IPS-11a (cell line): ENCODE measurements at regions not wholly inside any gene's neighbourhood (a gene's known extent, or its start where the extent isn't known, plus 50 kb on each side); places are given as distances from the start of the nearest gene placed in this dataset.
"Not testable (repeated sequence)": the region's sequence is repeated elsewhere in the genome, so short reads cannot be mapped to it uniquely, and the experiment has no call there.

Experiments used
- H3K4me3 ChIP-seq: one replicate; pipeline ENCODE4 v1.5.1; 2013; ENCODE audit warnings: low read depth, low read length, control low read depth

DNA sequence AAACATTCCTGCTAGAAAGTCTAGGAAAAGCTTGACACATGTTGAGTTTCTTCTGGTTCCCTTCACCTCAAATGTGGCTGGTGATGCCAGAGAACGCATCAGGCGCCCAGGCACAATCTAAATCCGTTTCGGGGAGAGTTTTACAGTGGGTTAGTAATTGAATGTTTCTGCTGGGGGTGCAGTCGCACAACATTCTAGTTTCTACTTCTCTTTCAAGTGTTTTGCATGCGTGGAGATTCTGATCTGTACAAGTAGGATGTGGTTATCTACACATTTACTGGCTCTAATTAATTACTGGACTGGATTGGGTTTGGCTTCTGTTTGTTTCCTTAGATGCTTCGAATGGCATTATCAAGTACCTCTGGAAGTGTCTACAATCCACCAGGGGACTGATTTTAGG is 173.8 kb downstream of the TMEM26 start:
- H3K4me3 ChIP-seq = no peak overlapping the region

DNA sequence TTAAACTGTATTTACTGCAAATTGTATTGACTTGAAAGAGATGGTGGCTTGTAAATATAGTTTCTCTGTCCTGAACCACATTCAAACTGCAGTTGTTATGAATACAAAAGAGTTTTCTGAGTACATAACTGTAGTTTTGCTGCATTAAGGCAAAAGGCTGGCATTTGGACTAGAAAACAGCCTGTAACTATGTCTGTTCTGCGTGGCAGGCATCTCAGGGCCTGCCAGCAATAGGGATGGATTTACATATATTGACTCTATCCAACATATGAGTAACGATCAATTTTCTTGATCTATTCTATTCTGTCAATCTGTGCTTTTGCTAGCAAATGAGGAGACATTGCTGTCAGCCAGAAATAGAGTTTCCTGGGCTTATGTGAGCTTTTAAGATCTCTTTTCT is 174.6 kb downstream of the TMEM26 start:
- no peak overlapping the region for H3K4me3 ChIP-seq

DNA sequence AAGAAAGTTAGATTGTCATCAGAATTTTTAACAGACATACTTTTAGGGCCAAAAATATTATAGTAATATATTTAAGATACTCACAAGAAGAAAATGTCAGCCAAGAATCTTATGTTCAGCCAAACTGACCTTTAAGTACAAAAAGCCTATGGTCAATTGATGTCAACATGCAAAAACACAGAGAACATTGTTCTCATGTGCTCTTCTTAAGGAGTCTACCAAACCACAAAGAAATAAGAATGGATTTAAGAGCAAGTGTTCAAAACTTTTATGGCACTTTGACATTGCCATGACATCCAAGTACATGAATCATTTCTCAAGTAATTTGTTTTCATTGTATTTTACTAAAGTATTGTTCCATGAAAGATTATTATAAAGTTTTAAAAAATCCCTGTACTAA is 180.4 kb downstream of the TMEM26 start:
- no peak overlapping the region for H3K4me3 ChIP-seq

DNA sequence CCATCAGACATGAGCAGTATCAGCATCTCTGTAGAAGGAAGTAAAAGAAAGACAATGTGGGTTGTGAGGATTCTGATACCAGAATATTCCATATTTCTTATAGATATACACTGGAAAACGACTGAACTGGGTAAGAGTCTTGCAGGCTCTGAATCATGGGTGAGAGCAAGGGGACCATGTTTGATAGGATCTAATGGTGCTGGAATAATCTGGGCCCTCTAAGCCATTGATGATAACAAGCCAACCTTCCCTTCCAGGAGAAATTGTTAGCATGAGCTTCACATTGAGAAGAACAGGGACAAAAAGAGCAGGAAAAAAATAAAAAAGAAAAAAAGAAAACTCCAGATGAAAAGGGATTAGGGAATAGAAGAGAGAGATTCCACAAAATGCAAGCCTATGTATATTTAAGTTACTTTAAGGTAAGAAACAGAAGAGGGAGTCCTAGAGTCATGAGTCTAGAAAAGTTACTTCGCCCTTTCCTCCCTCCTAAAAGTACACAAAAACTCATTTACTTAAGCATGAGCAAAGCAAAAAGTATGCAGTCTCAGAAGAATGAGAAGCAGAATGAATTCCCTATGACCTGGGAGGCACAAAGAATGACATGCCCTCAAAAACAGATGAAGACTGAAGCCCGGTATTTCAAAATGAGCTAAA is 181.9 kb downstream of the TMEM26 start:
- no peak overlapping the region for H3K4me3 ChIP-seq

GRCh38 chr10:61263518-61263917 is 189.7 kb downstream of the TMEM26 start:
- no peak overlapping the region for H3K4me3 ChIP-seq

GRCh38 chr10:61262486-61263261 is 190.5 kb downstream of the TMEM26 start:
- no peak overlapping the region for H3K4me3 ChIP-seq

- no peak overlapping the region for H3K4me3 ChIP-seq
Measured at GRCh38 chr10:61257956-61258496, 195.2 kb downstream of the TMEM26 start.

DNA sequence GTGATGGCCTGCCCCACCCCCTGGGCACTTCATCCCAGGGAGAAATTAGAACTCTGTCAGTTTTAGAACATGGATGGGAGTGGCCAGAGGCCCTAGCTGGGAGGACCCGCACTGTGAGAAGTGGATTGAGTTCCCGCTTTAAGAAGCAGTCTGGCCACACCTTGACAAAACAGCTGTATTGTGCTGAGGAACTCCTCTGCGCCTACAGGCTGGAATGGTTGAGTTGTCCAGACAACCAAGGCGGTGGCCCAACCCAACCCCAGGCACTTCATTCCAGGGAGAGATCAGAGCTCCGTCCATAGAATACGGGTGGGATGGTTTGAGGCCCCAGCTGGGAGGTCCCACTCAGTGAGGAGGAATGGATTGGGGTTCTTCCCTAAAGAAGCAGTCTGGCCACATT is 196.0 kb downstream of the TMEM26 start:
- no peak overlapping the region for H3K4me3 ChIP-seq

DNA sequence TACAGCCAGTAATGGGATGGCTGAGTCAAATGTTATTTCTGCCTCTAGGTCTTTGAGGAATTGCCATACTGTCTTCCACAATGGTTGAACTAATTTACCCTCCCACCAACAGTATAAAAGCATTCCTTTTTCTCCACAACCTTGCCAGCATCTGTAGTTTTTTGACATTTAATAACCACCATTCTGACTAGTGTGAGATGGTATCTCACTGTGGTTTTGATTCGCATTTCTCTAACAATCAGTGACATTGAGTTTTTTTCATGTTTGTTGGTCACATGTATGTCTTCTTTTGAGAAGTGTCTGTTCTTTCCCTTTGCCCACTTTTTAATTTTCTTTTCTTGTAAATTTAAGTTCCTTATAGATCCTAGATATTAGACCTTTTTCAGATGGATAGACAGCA is 200.9 kb downstream of the TMEM26 start:
- H3K4me3 ChIP-seq = not testable (repeated sequence)

GRCh38 chr10:61251089-61251488 is 202.1 kb downstream of the TMEM26 start:
- H3K4me3 ChIP-seq = no peak overlapping the region

GRCh38 chr10:61250131-61250530 is 203.1 kb downstream of the TMEM26 start:
- H3K4me3 ChIP-seq = no peak overlapping the region

DNA sequence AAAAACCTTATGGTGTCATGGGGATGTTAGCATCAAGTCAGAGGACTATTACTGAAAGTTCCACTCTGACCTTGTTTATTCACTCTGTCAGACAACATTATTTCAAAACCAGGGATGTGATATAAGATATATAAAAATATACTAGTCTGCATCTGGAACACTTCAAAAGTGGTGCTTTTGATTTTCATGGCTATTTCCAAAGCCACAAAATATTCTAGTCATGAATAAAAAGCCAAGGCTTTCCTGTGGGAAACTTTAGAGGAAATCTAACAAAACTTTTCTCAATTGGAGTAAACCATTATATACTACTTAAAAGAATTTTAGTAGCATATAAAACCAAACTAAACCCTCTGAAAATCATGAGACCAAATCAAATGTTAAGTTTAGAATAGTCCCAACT is 205.2 kb downstream of the TMEM26 start:
- no peak overlapping the region for H3K4me3 ChIP-seq

DNA sequence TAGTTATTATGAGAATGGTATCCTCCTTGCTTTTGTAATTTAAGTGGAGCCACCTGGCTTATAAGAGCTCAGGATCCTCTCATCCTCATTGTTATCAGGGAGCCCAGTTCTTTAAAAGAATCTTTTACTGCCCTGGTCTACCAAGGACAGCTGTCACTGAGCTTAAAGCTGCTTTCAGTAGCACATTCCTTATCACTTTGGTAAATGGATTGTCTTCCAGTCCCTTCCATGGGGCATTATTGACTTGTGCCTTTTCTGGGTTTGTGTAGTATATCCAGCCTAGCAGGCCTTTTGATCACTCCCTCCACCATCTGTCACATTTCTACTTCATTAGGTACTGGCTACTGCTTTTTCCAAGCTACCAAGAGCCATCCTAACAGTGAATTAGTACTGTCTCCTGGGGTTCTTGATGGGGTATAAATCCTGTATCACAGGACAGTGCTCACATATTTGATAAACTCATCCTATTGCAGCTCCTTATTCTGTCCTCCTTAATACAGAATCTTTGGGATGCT is 208.9 kb downstream of the TMEM26 start:
- H3K4me3 ChIP-seq = no peak overlapping the region

GRCh38 chr10:61232780-61233179 is 220.4 kb downstream of the TMEM26 start:
- no peak overlapping the region for H3K4me3 ChIP-seq

GRCh38 chr10:61225939-61226338 is 227.2 kb downstream of the TMEM26 start:
- H3K4me3 ChIP-seq = no peak overlapping the region

DNA sequence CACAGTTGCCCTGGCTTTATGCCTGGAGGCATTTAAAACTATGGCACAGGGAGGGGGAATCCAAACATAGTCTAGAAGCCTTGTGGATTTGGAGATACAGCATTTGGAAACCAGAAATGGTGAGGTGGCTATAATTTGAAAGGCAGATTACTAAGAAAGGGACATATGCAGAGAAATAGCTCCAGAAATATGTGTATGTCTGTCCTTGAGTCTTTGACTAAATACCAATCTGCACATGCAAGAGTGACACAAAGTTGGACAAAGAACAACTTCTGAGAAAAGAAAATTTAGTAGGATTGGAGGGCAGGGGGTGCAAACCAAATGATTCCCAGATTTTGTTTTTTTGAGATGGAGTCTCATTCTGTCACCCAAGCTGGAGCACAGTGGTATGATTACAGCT is 229.6 kb downstream of the TMEM26 start:
- H3K4me3 ChIP-seq = no peak overlapping the region

- H3K4me3 ChIP-seq = no peak overlapping the region
Measured at GRCh38 chr10:61219696-61220095, 233.5 kb downstream of the TMEM26 start.

DNA sequence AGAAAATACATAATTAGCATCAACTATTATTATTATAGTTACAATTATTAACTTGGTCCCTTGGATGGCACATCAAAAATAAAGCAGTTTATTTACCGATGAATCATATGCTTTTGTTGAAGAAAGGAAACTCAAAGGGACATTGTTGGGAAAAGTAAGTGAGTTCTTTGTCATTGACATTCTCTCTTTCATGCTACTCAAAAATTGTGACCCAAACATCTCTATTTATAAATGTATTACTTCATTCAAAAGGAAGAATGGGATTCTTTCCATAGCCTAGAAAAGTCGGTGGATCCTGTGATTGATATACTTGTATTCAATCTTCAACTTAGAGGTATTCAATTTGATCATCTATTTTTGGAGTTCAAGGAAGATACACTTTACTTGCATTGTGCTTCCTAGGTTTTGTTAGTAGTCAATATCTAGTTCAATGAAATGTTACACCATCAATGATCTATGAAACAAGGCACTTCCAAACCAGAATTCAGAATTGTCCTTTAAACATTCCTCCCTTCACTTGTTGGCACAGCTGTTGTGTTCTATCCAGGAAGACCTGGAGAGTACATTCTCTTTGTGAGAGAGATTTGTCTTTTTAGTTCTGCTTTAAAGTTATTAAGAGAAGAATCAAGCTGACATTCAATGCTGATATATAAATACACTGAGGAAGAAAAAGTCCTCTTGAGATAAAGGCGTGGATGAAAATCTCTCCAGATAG is 235.2 kb downstream of the TMEM26 start:
- no peak overlapping the region for H3K4me3 ChIP-seq

DNA sequence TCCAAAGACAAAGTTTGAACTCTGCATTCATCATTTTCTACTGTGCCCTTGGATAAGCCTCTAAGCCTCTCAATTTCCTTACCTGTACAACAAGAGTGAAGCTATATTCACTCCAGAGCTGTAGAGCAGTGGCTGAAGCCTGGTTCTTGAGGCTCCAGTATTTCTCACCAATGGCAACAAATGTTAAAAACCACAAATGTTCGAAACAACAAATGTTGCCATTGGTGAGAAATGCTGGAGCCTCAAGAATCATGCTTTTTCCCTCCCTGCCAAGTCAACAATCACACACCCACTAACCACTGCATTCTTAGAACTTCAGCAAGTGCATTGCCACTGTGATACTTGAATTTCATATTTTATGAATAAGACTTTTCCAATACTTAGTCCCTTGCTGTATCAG is 237.9 kb downstream of the TMEM26 start:
- no peak overlapping the region for H3K4me3 ChIP-seq

- no peak overlapping the region for H3K4me3 ChIP-seq
Measured at GRCh38 chr10:61211468-61211867, 241.7 kb downstream of the TMEM26 start.

DNA sequence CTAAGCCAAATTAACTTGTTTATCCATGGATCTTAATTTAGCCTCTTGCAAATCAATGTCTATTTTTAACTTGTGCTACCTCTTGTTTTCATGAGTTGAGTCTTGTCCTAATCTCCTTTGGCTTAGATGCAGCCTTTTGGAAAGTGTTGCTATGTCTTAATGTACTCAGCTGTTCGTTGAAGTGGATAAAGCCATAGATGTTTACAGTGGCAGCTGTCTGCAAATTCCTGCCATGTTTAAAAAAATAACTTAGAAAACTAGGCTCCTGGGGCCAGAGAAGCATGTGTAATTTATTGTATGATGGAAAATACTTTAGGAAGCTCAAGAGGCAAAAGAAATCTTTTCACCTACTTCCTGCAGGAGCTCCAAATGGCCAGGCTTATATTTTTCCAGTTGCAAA is 253.1 kb upstream of the RHOBTB1 start:
- H3K4me3 ChIP-seq = no peak overlapping the region

DNA sequence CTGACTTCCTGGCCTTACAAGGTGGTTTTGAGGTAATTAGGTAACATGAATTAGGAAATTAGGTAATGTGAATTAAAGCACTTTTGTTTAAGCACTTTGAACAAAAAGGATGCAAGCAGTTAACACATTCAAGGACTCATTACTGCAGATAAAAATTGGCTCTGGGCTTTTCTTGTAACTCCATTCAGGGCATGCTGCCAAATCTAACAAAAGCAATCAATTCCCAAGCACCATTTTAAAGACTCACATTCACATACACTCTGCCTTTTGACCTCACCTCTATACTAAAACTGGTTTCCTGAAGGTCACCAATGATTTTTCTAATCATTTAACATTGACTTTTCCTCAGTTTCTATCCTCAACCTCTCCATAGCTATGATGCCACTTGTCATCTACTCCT is 251.2 kb upstream of the RHOBTB1 start:
- no peak overlapping the region for H3K4me3 ChIP-seq
